Calu3 (cell line): ENCODE measurements at regions not wholly inside any gene's neighbourhood (a gene's known extent, or its start where the extent isn't known, plus 50 kb on each side); places are given as distances from the start of the nearest gene placed in this dataset.

Experiments
- BruUV-seq: library from RNA; stranded (reverse); fragments of 400-500 nt; replicated peaks from 2 replicates; lab custom pipeline; 2021; lab: Mats Ljungman, UMichigan
- CTCF ChIA-PET: fragments of 300-600 bp; sonication (Branson Sonifier 250); formaldehyde crosslinking; loops from one replicate; lab custom pipeline; 2022; ENCODE audit warnings: antibody characterized with exemption; lab: Charles Lee
- DNase-seq: peaks from one replicate; pipeline ENCODE4 v3.0.0; 2022
- H3K27ac Mint-ChIP-seq: one replicate; pipeline ENCODE4 v1.8.0; 2022; ENCODE audit warnings: mixed read lengths; ENCODE audit not compliant: unreplicated experiment
- H3K27me3 Mint-ChIP-seq: one replicate; pipeline ENCODE4 v1.8.0; 2022; ENCODE audit warnings: mixed read lengths; ENCODE audit not compliant: unreplicated experiment
- H3K36me3 Mint-ChIP-seq: one replicate; pipeline ENCODE4 v1.8.0; 2022; ENCODE audit warnings: mild to moderate bottlenecking, moderate library complexity, mixed read lengths; ENCODE audit not compliant: insufficient read depth, unreplicated experiment
- H3K4me1 Mint-ChIP-seq: one replicate; pipeline ENCODE4 v1.8.0; 2022; ENCODE audit warnings: mild to moderate bottlenecking, low read depth, mixed read lengths; ENCODE audit not compliant: unreplicated experiment
- H3K4me3 Mint-ChIP-seq: one replicate; pipeline ENCODE4 v1.8.0; 2022; ENCODE audit warnings: mild to moderate bottlenecking, low read depth, moderate library complexity, mixed read lengths; ENCODE audit not compliant: unreplicated experiment
- H3K9me3 Mint-ChIP-seq: one replicate; pipeline ENCODE4 v1.8.0; 2022; ENCODE audit warnings: low read depth, mixed read lengths; ENCODE audit not compliant: unreplicated experiment
- CTCF ChIP-seq: fragments of 200-600 bp; IDR thresholded peaks from one replicate; pipeline ENCODE4 v1.8.0; 2022; ENCODE audit warnings: antibody characterized with exemption; ENCODE audit not compliant: unreplicated experiment
- intact Hi-C: fragments of 100-400 bp; cut with micrococcal nuclease; formaldehyde crosslinking; loops from one replicate; pipeline ENCODE4 v1.10.0; 2022; ENCODE audit not compliant: unreplicated experiment

DNA sequence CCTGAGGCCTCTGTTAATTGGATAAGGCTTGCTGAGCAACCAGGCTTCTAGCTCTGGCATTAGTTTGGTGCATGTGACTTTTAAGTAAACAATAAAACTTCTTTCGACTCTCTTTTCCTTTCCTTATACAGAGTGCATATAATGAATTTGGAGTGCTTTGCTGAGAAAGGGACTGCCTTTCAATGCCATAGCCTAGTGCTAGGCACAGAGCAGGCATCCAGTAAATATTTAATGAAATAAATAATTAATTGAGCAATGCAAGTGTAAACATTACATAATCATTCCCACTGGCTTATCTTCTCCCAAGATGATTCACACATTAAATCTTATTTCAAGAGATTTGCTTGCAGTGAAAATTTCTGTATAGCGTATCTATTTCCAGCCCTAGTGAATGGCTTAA is 74.1 kb downstream of the NMUR2 start:
- H3K4me3 Mint-ChIP-seq, result no peak overlapping the region

GRCh38 chr5:152329761-152330283 is 75.3 kb downstream of the NMUR2 start:
- H3K4me3 Mint-ChIP-seq, result no peak overlapping the region
- H3K36me3 Mint-ChIP-seq, result peaks cover 4% of the 10 kb centered on the region
- no peaks in the 10 kb centered on the region for H3K27me3 Mint-ChIP-seq
- H3K9me3 Mint-ChIP-seq, result peaks cover 14% of the 10 kb centered on the region
- CTCF ChIA-PET, result no interaction called here
- TF ChIP-seq CTCF, result no peak
- no peak for DNase-seq
- BruUV-seq, result no TSS peak
- peaks cover 17% of the 10 kb centered on the region for H3K4me1 Mint-ChIP-seq
- H3K27ac Mint-ChIP-seq, result no peak overlapping the region
- intact Hi-C loops, result no loop called here

More for the DNA sequence above, 74.1 kb downstream of the NMUR2 start:
- peaks cover 4% of the 10 kb centered on the region for H3K36me3 Mint-ChIP-seq
- H3K27me3 Mint-ChIP-seq, result no peaks in the 10 kb centered on the region
- intact Hi-C loops, result no loop called here
- no TSS peak for BruUV-seq
- no peak for DNase-seq
- H3K4me1 Mint-ChIP-seq, result peaks cover 17% of the 10 kb centered on the region
- TF ChIP-seq CTCF, result no peak
- CTCF ChIA-PET, result interaction anchor here (1.0 kb wide), 1 partner anchor 672 kb away, joined by 3 read pairs; no protein-coding TSS in a partner anchor
- peaks cover 12% of the 10 kb centered on the region for H3K9me3 Mint-ChIP-seq
- H3K27ac Mint-ChIP-seq, result no peak overlapping the region

- no peak for DNase-seq
- Mint-ChIP-seq H3K4me3 (no peak overlapping the region), H3K9me3 (peaks cover 16% of the 10 kb centered on the region), H3K4me1 (peaks cover 17% of the 10 kb centered on the region), H3K27ac (no peak overlapping the region), H3K36me3 (peaks cover 4% of the 10 kb centered on the region), H3K27me3 (no peaks in the 10 kb centered on the region)
- TF ChIP-seq CTCF, result no peak
- BruUV-seq, result no TSS peak
- CTCF ChIA-PET, result no interaction called here
- intact Hi-C loops, result no loop called here
Measured at GRCh38 chr5:152329207-152329606, 75.9 kb downstream of the NMUR2 start.

DNA sequence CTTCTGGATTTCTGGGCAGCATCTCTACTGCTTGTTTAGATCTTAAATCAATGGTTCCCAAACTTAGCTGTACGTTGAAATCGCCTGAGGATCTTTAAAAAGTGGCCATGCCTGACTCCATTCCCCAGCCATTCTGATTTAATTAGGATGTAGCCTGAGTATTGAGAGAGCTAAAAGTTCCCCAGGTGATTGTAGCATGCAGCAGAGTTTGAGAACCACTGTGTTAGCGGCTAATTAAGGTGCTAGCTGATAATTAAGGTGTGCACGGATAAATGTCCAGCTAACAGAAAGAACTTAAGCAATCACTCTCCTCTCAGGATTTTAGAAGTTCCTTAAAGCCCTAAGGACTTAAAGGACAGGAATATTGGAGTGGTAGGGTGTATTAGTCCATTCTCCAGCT is 89.1 kb downstream of the NMUR2 start:
- no TSS peak for BruUV-seq
- Mint-ChIP-seq H3K4me3 (no peak overlapping the region), H3K27ac (no peak overlapping the region), H3K27me3 (peaks cover 9% of the 10 kb centered on the region), H3K36me3 (no peaks in the 10 kb centered on the region), H3K4me1 (no peaks in the 10 kb centered on the region), H3K9me3 (no peaks in the 10 kb centered on the region)
- CTCF ChIA-PET, result no interaction called here
- TF ChIP-seq CTCF, result no peak
- DNase-seq, result no peak
- intact Hi-C loops, result no loop called here
